GM13976 (cell line): ENCODE measurements at regions not wholly inside any gene's neighbourhood (a gene's known extent, or its start where the extent isn't known, plus 50 kb on each side); places are given as distances from the start of the nearest gene placed in this dataset.

ENCODE experiments used
- DNase-seq: peaks from one replicate; pipeline ENCODE4 v3.0.0; 2012; ENCODE audit warnings: low spot score
- in situ Hi-C: fragments of 300-500 bp; cut with MboI; formaldehyde crosslinking; loops from one replicate; pipeline ENCODE4 v1.12.0; 2022; ENCODE audit warnings: low sequenced_read_pairs, mixed read lengths, inconsistent platforms; ENCODE audit not compliant: unreplicated experiment
- TF ChIP-seq, protein P1 (sequence below): IDR thresholded peaks from 2 replicates; pipeline ENCODE4 v1.5.1; 2012; ENCODE audit warnings: borderline replicate concordance, mild to moderate bottlenecking; ENCODE audit not compliant: insufficient read depth; ENCODE audit errors: extremely low read depth, missing control alignments, control extremely low read depth

DNA sequence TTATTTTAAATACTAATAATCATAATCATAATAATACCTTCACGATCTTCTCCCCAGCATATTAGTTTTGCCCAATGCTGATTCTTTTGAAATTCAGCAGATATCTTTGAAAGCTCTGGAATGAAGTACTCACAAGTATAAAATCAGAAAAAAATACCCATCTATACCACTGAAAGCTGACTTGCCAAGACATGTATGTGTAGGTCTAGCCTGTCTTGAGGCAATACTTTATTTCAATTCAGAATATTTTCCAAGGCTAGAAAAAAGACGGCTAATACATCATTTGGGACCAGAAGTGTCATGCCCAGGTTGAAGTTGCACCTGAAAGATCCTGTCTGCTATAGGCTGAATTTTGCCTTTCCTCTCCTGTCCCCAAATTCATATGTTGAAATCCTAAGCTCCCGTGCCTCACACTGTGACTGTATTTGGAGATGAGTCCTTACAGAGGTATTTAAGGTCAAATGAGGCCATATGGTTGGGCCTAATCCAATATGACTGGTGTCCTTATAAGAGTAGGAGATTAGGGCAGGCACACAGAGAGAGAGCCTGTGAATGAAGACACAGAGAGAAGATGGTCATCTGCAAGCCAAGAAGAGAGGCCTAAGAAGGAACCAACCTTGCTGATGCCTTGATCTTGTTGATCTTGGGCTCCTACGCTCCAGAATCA is 255.9 kb upstream of the CMC1 start:
- in situ Hi-C loops: no loop called here
- DNase-seq: no peak

DNA sequence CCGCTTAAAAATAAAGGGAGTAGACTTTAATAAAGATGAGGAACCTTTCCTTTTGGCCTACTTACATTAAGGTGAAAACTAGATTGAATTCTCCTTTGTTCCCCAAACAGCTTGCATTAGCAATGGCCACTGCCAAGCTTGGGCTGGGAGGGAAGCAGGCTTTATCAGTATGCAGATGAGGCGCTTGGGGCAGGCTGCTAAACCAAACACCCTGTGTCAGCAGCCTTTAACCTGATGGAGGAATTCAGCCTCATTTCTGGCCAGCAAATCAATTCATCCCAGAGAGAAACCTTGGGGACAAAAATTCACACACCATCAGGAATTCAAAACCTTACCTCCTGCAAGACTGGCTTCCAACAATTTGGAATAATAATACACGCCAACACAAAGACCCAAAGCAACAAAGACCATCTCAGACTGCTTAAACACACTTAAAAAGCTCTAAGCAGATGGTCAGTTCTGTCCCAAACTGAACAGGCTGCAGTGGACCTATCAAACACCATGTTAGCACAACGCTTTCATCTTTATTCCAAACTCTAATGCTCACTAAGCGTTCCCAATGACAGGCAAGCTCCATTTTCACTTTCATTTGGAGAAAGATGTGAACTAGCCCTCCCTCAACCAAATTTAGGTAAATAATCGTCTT is 255.1 kb upstream of the CMC1 start:
- DNase-seq: no peak
- TF ChIP-seq, protein P1, sequence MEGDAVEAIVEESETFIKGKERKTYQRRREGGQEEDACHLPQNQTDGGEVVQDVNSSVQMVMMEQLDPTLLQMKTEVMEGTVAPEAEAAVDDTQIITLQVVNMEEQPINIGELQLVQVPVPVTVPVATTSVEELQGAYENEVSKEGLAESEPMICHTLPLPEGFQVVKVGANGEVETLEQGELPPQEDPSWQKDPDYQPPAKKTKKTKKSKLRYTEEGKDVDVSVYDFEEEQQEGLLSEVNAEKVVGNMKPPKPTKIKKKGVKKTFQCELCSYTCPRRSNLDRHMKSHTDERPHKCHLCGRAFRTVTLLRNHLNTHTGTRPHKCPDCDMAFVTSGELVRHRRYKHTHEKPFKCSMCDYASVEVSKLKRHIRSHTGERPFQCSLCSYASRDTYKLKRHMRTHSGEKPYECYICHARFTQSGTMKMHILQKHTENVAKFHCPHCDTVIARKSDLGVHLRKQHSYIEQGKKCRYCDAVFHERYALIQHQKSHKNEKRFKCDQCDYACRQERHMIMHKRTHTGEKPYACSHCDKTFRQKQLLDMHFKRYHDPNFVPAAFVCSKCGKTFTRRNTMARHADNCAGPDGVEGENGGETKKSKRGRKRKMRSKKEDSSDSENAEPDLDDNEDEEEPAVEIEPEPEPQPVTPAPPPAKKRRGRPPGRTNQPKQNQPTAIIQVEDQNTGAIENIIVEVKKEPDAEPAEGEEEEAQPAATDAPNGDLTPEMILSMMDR: no peak
- in situ Hi-C loops: no loop called here

More for the DNA sequence above, 255.9 kb upstream of the CMC1 start:
- TF ChIP-seq, protein P1: no peak

DNA sequence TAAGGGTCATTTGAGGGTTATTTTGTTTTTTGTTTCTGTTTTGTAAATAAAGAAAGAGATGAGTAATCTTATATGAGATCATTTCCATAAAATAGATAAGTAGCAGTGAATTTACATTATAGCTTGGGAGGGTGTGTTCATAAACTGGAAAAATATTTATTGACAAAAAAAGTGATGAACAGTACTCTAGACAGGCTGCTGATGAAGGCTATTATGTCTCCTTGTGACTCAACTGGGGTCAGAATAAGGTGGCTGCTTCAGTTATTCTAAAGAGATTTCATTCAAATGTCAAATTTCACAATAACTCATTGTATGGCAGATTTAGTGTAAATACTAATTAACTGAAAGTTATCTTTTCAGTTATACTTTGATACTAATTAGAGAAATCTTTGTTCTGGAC is 251.1 kb upstream of the CMC1 start:
- no peak for DNase-seq
- in situ Hi-C loops: no loop called here
- TF ChIP-seq, protein P1: no peak

DNA sequence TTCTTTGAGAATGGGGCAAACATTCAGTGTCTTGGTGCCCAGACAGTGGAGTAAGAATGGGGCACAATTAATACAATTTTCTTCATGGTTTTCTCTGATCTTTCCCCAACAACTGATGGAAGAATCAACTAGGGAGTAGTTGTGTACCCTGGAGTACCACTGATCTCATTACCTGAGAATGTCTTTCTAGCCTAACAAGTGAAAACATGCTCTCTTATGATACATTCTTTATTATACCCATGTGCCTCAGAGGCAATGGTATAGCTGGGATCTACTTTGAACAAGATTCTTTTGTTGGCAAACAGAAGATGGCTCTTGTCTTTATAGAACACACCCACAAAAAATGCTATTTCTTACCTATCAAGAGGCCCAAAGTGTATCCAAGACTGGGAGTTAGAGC is 250.6 kb upstream of the CMC1 start:
- TF ChIP-seq, protein P1: no peak
- DNase-seq: no peak
- in situ Hi-C loops: no loop called here

- TF ChIP-seq, protein P1: no peak
- in situ Hi-C loops: no loop called here
- DNase-seq: no peak
Measured at GRCh38 chr3:27993051-27993450, 248.4 kb upstream of the CMC1 start.

- TF ChIP-seq, protein P1: no peak
- in situ Hi-C loops: no loop called here
- DNase-seq: no peak
Measured at GRCh38 chr3:28000608-28001007, 240.8 kb upstream of the CMC1 start.
